HG03064 (cell line): ENCODE measurements at regions not wholly inside any gene's neighbourhood (a gene's known extent, or its start where the extent isn't known, plus 50 kb on each side); places are given as distances from the start of the nearest gene placed in this dataset.

ENCODE experiments used
- ATAC-seq: cut with Tn5 transposase; IDR thresholded peaks from one replicate; pipeline ENCODE4 v1.9.1; 2021; ENCODE audit warnings: low read depth; ENCODE audit not compliant: unreplicated experiment

DNA sequence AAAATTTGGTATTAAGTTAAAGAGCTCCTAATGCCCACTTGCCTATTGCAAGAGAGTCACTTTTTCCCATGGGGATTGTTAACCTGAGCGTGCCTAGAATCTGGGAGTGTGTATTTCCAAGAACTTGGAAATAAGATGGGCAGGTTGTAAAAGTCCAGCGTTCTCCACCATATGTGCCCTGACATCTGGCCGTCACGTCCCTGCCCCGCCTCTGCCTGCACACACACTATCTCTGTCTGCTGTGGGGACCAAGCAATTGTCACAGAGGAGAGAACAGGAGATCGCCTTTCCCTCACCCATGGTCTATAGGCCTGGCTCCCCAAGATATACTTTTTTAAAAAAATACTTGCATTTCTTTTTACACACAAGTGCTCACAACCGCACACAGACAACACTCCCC, 396.5 kb upstream of the PFKP start:
- ATAC-seq, result no peak

DNA sequence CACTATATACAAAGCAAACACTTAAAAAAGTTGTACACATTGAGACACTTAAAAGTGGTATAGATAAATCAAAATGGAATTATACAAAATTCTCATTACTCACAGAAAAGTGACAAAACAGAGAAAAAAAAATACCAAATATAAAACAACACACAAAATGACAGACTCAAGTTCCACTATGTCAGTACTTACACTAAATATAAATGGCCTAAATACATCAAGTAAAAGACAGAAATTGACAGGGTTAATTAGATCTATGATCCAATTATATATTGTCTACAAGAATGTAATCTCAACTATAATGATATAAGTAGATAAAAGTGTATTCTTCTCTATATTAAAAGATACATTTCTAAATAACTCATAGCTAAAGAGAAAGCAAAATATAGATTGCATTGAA, 401.6 kb upstream of the PFKP start:
- ATAC-seq, result no peak

DNA sequence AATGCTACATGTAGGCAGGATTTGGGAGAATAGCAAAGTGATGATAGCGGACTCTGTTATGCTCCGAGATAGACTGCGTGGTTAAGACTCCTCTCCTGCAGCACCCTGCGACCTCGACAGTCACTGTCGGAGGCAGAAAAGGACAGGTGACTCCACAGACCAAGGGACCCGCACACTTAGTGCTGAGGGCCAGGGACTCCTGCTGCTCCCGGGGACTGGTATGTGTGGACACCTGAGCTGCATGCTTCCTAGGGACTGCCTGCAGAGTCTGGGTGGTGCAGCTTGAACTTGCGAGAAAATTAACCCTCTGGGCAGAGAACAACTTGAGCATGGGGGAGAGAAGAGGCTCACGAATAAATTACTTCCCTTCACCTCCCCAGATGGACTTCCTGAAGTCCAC, 407.1 kb upstream of the PFKP start:
- ATAC-seq, result no peak

GRCh38 chr10:2659660-2660209, 407.6 kb upstream of the PFKP start:
- ATAC-seq, result no peak

GRCh38 chr10:2658780-2659179, 408.6 kb upstream of the PFKP start:
- no peak for ATAC-seq

DNA sequence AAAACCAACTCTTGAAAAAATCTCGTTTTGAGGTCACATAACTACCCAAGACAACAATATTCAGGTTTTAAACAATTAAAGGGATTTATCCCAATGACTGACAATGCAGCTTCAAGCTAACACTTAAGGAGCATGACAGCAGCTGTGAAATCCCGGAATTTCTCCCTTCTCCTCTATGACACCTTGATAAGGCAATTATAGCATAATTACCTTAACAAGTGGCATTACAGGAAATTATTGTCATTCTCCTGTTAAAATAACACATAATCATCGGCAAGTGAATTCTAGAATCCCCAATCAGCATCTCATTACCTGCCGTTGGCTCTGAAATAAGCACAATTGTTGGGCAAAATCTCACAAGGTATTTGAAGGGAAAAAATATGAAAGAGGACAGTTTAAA, 417.0 kb upstream of the PFKP start:
- no peak for ATAC-seq

DNA sequence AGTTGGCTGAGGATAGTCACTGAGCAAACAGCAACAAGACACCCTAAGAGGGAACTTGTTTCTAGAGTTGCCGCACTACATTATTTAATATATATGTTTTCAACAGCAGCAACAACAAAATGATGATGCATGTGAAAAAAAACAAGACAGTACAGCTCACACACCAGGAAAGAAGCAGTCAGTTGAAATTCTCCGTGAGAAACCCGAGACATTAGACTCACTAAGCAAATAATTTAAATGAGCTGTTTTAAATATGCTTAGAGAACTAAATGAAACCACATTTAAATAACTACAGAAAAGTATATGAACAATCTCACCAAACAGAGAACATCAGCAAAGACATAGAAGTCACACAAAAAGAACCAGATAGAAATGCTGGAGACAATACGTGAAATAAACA, 426.3 kb upstream of the PFKP start:
- ATAC-seq, result no peak

GRCh38 chr10:2633630-2634029, 433.7 kb upstream of the PFKP start:
- ATAC-seq, result no peak

DNA sequence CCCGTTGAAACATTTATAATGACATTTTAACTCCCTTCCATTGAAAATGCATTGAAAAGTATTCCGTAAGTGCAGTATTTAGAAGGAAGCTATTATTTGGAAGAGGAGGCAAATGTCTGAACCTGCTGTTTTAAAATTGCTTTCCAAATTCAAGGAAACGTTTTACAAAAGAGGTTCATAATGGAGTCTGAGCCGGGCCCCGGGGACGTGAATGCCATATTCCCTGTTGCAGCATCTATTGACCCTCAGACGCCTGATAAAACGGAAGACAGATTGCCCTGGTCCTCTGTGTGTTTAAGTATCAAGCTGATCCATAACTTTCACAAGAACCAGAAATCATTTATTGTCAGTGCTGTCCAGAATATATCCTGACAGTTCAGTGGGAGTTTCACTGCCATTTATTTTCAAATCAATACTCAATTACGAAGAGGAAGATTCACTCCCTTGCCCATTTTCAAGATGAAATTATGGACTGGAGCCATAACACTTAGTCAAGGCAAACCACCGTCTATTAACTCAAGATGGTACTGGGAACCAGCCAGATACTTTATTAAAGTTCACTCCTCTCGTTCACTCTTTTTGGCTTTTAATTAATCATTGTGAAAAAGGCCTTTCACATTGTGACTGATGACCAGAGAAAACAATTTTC, 435.7 kb upstream of the PFKP start:
- no peak for ATAC-seq

- ATAC-seq, result no peak
Measured at GRCh38 chr10:2628705-2629104, 438.6 kb upstream of the PFKP start.

- no peak for ATAC-seq
Measured at GRCh38 chr10:2627969-2628368, 439.4 kb upstream of the PFKP start.

GRCh38 chr10:2625094-2625493, 442.3 kb upstream of the PFKP start:
- no peak for ATAC-seq

DNA sequence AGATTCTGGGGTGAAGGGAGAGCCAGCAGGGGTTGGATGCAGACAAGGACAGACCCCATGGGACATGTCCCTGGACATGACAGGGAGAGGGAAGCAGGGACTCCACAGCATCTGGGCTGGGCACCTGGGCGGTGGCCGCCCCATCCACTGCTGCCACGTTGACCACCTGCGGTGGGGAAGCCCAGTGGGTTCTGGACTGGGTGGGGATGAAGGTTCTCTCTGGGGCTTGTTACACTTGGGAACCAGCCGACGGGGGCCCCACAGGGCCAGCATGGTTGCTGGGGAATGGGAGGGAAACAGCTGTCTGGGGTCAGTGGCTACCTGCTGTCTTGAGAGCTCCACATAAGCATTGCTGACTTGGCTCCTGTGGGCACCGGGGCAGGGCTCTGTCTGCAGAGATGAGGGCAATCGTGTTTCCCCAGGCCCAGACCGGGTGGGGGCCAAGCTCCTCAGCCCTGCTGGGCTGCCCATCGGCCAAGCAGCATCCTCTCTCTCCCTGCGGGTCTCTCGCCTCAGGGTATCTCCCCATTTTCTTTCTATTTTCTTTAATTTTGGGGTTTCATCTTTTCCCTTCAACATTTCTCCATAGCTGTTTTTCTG, 443.6 kb upstream of the PFKP start:
- ATAC-seq, result no peak

- no peak for ATAC-seq
Measured at GRCh38 chr10:2620827-2621521, 446.4 kb upstream of the PFKP start.

DNA sequence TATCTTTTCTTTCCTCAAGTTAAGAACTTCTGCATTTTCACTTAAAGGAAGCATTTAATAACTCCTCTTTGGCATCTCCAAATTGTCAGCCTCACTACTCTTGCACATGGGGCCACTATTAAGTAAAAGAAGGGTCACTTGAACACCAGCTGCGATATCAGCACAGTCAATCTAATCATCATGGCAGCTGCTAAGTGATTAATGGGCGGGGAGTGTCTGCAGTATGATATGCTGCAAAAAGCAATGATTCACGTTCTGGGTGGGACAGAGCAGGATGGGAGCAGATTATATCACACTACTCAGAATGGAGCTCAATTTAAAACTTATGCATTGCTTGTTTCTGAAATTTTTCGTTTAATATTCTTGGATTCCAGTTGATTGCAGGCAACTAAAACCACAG, 447.4 kb upstream of the PFKP start:
- ATAC-seq, result no peak

GRCh38 chr10:2619472-2619871, 447.9 kb upstream of the PFKP start:
- no peak for ATAC-seq

- no peak for ATAC-seq
Measured at GRCh38 chr10:2618690-2619089, 448.7 kb upstream of the PFKP start.

GRCh38 chr10:2616215-2616614, 451.1 kb upstream of the PFKP start:
- ATAC-seq, result no peak

- no peak for ATAC-seq
Measured at GRCh38 chr10:2611603-2612002, 455.7 kb upstream of the PFKP start.

DNA sequence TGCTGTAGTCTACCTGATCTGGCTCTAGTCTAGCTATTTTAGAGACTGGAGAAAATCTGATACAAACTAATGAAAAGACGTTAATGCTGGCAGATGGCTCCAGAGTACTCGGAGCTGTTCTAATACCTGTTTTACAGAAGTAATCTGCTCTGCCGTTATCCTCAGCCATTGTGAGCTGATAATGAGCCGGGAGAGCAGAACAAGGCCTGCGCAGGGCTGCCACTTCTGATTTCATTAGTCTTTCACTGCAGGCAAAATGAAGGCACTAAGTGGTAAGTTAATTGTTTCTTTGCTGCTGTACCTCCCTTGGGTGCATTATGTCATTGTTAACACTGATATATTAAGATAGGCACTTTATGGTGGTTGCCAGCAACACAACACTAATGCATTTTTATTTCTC, 456.4 kb upstream of the PFKP start:
- no peak for ATAC-seq

GRCh38 chr10:2604891-2605290, 462.5 kb upstream of the PFKP start:
- ATAC-seq, result no peak

DNA sequence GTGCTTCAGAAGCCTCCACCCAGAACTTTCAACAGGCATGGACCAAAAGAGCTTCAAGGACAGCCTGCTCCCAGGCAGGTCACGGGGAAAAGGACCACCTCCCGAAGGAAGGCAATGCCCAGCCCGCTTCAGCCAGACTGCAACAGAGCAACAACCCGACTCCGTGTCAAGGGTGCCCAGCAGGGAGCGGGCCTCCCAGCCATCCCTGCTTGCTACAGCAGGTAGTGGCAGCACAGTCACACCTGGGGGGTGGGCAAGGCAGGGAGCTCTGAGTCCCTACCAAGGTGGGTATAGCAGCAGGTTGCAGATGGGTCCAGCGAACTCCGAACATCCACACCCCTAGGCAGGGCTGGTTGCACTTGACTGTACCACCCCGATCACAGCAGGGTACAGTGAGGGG, 467.8 kb upstream of the PFKP start:
- no peak for ATAC-seq
